MV-4-11 (cell line): ENCODE measurements at regions not wholly inside any gene's neighbourhood (a gene's known extent, or its start where the extent isn't known, plus 50 kb on each side); places are given as distances from the start of the nearest gene placed in this dataset.

Experiments used
- DNase-seq: peaks from one replicate; lab custom pipeline; 2025; lab: John Stamatoyannopoulos, UW

DNA sequence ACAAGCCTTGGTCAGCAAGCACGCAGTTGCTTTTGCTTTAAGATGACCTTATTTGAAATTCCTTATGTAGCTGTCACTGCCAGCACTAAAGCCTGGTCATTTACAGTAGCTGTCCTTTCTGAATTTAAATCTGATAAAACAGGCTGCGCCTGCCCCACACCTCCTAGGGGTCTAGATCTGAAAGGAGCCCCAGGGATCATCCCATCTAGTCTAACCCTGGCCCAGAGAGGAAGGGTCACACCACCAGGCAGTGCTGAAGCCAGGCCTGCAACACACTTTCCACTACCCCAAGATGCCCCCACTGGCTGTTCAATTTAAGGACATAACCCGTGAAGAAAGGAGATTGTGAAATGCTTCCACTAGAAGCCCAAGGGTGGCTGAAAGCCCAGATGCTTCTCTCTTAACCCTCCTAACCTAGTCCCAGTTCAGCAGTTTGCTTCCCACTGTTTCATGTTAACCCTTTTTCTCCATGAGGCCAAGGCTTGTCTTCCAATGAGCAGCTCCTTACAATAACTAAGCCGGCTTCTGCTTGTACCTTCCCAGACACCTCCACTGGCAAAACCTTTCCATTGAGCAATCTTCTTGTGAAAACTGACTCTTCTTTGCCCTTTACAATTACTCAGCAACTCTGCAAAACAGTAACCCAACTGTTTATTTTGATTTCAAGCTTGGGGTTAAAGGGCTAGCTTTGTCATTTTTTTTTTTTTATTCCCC is 198.9 kb upstream of the LPP start:
- DNase-seq = peak; percentile 91

DNA sequence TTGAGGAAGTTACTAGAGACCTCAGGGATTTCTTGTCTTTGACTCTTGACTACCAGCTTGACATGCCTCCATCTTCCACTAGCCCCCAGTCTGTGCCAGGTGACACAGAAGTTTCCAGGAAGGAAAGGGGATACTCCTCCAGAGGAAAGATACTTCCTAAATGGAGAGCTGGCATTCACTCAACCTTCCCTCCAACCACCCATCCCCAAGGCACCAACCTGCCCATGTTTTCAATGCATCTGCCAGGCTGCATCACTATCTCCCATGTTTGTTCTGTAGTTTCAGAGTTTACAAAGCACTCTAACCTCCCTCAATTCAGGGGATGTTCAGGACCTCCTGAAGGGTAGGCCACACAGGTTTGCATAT is 198.4 kb upstream of the LPP start:
- DNase-seq = no peak

- DNase-seq = no peak
Measured at GRCh38 chr3:187957165-187957581, 196.8 kb upstream of the LPP start.

DNA sequence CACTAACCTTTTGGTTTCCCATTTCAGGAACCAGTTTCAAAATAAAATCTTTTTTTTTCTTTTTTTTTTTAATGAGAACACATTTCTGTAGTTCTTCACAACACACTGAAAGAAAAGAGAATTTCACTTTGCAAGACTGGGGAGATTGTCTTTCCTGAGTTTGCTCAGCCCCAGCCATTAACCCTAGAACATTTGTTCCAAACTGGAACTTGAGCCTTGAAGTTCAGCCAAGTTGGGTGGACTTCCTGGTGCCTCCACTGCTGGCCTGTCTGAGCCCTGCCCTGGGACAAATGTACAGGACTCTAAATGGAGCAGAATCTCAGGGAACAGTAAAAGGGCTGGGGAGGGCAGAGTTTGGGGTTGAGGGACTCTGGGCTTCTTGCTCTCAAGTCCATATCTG is 196.4 kb upstream of the LPP start:
- DNase-seq = no peak

DNA sequence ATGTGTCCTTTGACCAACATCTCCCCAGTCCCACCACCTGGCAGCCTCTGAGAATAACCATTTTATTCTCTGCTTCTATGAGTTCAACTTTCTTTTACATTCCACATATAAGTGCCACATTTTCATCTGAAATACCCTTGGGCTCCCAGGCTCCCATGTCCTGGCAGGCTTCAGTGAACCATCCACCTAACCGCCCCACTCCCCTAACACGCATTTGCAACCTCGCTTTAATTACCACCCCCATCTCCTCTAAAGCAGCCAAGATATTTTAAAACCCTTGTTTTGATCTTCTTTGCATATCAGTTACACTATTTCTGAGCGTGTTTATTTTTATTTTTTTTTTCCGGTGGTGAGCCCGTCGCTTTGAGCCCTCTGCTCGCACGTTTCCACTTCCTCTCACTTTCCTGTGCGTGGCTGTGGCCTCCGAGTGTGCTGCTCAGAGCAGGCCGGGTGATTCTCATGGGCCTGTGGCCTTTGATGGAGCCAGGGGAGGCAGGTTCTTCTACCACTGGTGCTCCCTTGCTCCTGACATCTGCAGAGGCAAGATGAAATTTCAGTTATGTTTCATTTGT is 195.4 kb upstream of the LPP start:
- DNase-seq = peak; percentile 43

GRCh38 chr3:187960820-187961219 is 193.1 kb upstream of the LPP start:
- no peak for DNase-seq

GRCh38 chr3:187961366-187961765 is 192.6 kb upstream of the LPP start:
- DNase-seq = no peak

GRCh38 chr3:187963003-187963676 is 190.8 kb upstream of the LPP start:
- peak; percentile 33 for DNase-seq

GRCh38 chr3:187963677-187964385 is 190.1 kb upstream of the LPP start:
- peak; percentile 62 for DNase-seq

DNA sequence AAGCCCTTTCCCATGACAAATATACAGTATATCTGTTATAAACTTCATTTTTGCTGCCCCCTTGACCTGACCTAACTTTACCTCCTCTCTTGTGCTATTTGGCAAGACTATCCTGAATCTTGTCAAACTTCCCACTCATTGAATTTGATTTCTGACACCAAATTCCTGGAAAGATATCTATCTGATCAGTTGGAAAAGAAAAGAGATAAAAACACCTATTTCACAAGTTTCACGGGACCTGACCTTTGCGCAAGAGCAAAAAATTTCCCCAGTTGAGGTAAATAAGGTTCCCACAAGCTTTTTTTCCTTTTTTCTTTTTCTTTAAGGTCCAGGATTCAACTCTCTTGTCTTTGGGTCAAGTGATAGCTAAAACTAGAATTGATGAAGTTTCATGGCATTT is 189.2 kb upstream of the LPP start:
- DNase-seq = no peak

- DNase-seq = no peak
Measured at GRCh38 chr3:187966096-187966495, 187.9 kb upstream of the LPP start.

- no peak for DNase-seq
Measured at GRCh38 chr3:187966636-187967406, 187.1 kb upstream of the LPP start.

DNA sequence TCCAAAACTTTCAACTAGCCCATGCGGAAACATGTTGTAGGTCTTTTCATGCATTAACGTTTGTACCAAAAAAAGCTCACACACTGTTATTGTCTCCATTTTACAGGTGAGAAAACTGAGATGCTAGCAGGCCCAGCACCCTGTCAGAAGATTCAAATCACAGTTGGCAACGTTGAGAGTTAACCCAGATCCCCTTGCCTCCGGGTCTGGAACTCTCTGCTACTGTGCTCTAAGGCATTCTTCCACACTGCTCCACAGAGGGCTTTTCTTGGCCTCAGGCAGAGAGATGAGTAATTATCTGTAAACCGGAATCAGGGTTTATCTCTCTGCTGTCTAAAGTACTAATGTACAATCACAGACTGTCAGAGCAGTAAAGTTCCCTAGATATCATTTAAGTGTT is 186.0 kb upstream of the LPP start:
- peak; percentile 13 for DNase-seq

DNA sequence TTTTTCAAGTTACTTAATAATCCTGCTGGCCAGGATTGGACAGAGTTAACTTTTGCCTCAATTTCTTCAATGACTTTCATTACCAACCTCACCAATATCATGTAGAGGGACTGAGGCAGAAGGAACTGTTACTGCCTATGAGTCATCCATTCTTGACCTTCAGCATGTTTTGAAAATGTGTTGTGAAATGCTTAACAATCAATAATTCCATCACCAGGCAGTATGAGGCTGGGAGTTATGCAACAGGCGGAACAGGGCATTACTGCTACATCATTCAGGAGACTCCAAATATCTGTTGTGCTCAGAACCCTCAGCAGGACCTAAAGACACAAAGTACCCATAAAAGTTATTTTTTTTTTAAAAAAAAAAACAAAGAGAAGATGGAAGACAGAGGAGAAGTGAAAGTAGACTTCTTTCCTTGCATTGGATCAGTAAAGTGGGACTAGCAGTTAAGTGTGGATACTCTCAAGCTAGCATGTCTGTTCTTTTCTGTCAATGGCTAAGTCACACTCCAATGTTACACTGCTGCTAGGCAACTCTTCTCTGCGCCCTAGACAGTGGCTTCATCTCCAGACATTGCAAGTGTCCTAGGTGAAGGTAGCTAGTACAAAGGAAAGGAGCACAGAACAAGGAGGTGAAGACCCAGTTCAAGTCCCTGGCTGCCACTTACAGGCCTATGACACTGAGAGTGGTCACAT is 184.9 kb upstream of the LPP start:
- peak; percentile 95 for DNase-seq

GRCh38 chr3:187969581-187969950 is 184.4 kb upstream of the LPP start:
- DNase-seq = no peak

DNA sequence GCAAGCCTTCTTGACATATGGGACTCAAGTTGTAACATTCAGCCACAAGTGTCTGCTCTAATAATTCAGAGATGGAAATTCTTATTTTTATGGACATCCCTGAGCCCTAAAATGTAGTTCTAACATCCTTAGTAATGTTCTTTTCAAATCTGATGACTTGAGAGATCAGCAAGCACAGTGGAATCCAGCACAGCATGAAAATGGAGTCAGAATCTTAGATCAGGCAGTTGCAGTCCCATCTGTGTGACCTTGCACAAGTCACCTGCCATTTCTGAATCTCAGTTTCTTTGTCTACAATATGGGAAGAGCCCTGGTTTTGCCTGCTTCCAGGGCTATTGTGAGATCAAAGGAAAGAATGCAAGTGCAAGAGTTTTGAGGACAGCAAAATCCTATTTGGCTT is 183.9 kb upstream of the LPP start:
- no peak for DNase-seq

GRCh38 chr3:187971629-187972028 is 182.3 kb upstream of the LPP start:
- no peak for DNase-seq

DNA sequence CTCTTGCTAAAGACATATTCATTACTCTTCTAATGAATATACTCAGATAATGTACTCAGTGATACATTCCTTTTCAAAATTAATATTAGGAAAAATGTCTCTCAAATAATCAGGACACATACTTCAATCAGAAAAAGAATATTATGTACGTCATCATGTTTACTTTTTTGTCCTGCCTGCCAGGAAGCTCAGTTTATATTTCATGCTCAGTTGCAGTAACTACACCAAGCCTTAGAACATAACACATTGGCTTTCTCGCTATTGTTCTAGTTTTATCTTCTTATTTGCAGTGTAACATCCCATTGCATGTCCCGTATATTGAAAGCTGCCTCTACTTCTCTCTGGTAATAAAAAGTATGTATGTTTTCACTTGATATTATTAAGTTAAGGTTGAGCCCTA is 181.5 kb upstream of the LPP start:
- DNase-seq = no peak

DNA sequence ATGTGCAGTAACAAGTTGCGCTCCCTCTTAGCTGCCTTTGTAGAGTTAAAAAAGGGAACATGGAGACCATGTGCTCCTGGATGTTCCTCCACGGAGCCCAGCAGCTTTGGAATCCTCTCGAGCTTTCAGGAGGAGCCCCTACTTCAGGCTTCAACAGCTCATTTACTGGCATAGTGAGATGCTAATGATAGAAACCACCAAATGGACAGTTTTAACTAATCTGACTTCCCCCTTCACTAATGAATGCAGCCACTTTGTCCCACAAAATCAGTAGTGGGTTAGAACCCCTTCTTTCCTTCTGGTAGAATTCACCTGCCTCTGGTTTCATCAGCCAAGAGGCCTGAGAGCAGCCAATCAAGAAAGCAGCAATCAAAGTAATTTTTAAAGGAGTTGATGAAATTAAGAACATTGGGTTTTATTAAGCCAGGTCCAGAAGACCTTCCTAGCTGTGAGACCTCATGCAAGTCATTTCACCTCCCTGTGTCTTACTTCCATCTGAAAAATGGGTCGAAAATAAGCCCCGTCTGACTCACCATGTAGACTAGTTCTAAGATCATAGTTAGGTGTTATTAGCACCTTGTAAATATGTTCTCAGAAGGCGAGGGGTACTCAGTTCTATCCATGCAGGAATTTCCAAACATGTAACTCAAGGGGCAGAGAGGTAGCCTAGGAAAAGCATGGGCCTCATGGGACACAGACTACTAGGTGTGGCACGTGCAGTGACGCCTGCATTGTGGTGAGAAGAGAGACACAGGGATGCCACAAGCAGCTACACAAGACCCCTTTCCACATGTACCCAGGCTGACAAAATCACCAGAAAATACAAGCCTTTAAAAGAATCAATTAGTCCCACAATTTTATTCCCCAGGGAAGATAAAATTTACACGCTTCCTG is 179.7 kb upstream of the LPP start:
- no peak for DNase-seq

DNA sequence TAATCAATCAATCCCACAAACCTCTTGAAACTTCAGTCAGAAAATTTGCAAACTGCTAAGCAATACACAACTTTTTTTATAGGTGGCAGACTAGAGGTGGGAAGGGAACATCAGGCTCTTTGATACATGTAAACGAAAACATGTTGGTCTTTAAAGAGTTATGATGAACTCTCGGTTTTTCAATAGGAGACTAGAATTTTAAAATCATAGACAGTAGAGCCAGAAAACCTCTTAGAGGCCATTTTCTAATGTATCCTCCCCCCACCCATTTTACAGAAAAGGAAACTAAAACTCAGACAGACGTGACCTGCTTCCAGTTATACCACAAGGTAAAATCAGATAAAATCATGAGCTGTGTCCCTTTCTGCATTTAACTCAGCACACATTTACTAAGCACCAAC is 179.1 kb upstream of the LPP start:
- DNase-seq = no peak
